ENCODE measurements at regions not wholly inside any gene's neighbourhood (a gene's known extent, or its start where the extent isn't known, plus 50 kb on each side); places are given as distances from the start of the nearest gene placed in this dataset.

- Histone ChIP-seq H3K9me3 (ENCODE audit: control insufficient read depth in 2 of 2, low read length in 2 of 2) (no peaks in the 10 kb centered on the region), H3K4me1 (ENCODE audit: control insufficient read depth in 2 of 2, insufficient read depth in 2 of 2, low read length in 2 of 2) (no peaks in the 10 kb centered on the region), H3K27ac (ENCODE audit: low read depth in 2 of 2, low read length in 2 of 2) (no peak overlapping the region), H3K36me3 (ENCODE audit: control insufficient read depth in 2 of 2, insufficient read depth in 2 of 2, low read length in 2 of 2) (no peaks in the 10 kb centered on the region), H3K9ac (ENCODE audit: low read depth in 1 of 2, low read length in 2 of 2) (no peak overlapping the region), H3K4me3 (ENCODE audit: low read length in 2 of 2) (no peak overlapping the region), H3K27me3 (ENCODE audit: control insufficient read depth in 2 of 2, insufficient read depth in 2 of 2, low read length in 2 of 2) (peaks cover 0 to 2% of the 10 kb centered on the region in 2 donors)
Measured at GRCh38 chr10:121690152-121690848, 92.1 kb upstream of the FGFR2 start.

- Histone ChIP-seq H3K9ac (ENCODE audit: low read depth in 1 of 2, low read length in 2 of 2) (no peak overlapping the region), H3K36me3 (ENCODE audit: control insufficient read depth in 2 of 2, insufficient read depth in 2 of 2, low read length in 2 of 2) (no peaks in the 10 kb centered on the region), H3K4me3 (ENCODE audit: low read length in 2 of 2) (no peak overlapping the region), H3K4me1 (ENCODE audit: control insufficient read depth in 2 of 2, insufficient read depth in 2 of 2, low read length in 2 of 2) (no peaks in the 10 kb centered on the region), H3K9me3 (ENCODE audit: control insufficient read depth in 2 of 2, low read length in 2 of 2) (no peaks in the 10 kb centered on the region), H3K27ac (ENCODE audit: low read depth in 2 of 2, low read length in 2 of 2) (no peak overlapping the region), H3K27me3 (ENCODE audit: control insufficient read depth in 2 of 2, insufficient read depth in 2 of 2, low read length in 2 of 2) (peaks cover 0 to 2% of the 10 kb centered on the region in 2 donors)
Measured at GRCh38 chr10:121687095-121687813, 89.0 kb upstream of the FGFR2 start.

- Histone ChIP-seq H3K9ac (ENCODE audit: low read depth in 1 of 2, low read length in 2 of 2) (no peak overlapping the region), H3K27me3 (ENCODE audit: control insufficient read depth in 2 of 2, insufficient read depth in 2 of 2, low read length in 2 of 2) (no peaks in the 10 kb centered on the region), H3K9me3 (ENCODE audit: control insufficient read depth in 2 of 2, low read length in 2 of 2) (no peaks in the 10 kb centered on the region), H3K4me1 (ENCODE audit: control insufficient read depth in 2 of 2, insufficient read depth in 2 of 2, low read length in 2 of 2) (no peaks in the 10 kb centered on the region), H3K36me3 (ENCODE audit: control insufficient read depth in 2 of 2, insufficient read depth in 2 of 2, low read length in 2 of 2) (no peaks in the 10 kb centered on the region), H3K4me3 (ENCODE audit: low read length in 2 of 2) (no peak overlapping the region), H3K27ac (ENCODE audit: low read depth in 2 of 2, low read length in 2 of 2) (no peak overlapping the region)
Measured at GRCh38 chr10:121684276-121684675, 86.0 kb upstream of the FGFR2 start.

- Histone ChIP-seq H3K36me3 (ENCODE audit: control insufficient read depth in 2 of 2, insufficient read depth in 2 of 2, low read length in 2 of 2) (no peaks in the 10 kb centered on the region), H3K4me3 (ENCODE audit: low read length in 2 of 2) (no peak overlapping the region), H3K4me1 (ENCODE audit: control insufficient read depth in 2 of 2, insufficient read depth in 2 of 2, low read length in 2 of 2) (no peaks in the 10 kb centered on the region), H3K27me3 (ENCODE audit: control insufficient read depth in 2 of 2, insufficient read depth in 2 of 2, low read length in 2 of 2) (no peaks in the 10 kb centered on the region), H3K9ac (ENCODE audit: low read depth in 1 of 2, low read length in 2 of 2) (no peak overlapping the region), H3K27ac (ENCODE audit: low read depth in 2 of 2, low read length in 2 of 2) (no peak overlapping the region), H3K9me3 (ENCODE audit: control insufficient read depth in 2 of 2, low read length in 2 of 2) (no peaks in the 10 kb centered on the region)
Measured at GRCh38 chr10:121683816-121684215, 85.6 kb upstream of the FGFR2 start.

GRCh38 chr10:121683366-121683765, 85.1 kb upstream of the FGFR2 start:
- no peaks in the 10 kb centered on the region for H3K27me3 ChIP-seq (ENCODE audit: control insufficient read depth in 2 of 2, insufficient read depth in 2 of 2, low read length in 2 of 2)
- no peaks in the 10 kb centered on the region for H3K36me3 ChIP-seq (ENCODE audit: control insufficient read depth in 2 of 2, insufficient read depth in 2 of 2, low read length in 2 of 2)
- H3K4me1 ChIP-seq (ENCODE audit: control insufficient read depth in 2 of 2, insufficient read depth in 2 of 2, low read length in 2 of 2): no peaks in the 10 kb centered on the region
- H3K9ac ChIP-seq (ENCODE audit: low read depth in 1 of 2, low read length in 2 of 2): no peak overlapping the region
- no peak overlapping the region for H3K4me3 ChIP-seq (ENCODE audit: low read length in 2 of 2)
- no peak overlapping the region for H3K27ac ChIP-seq (ENCODE audit: low read depth in 2 of 2, low read length in 2 of 2)
- H3K9me3 ChIP-seq (ENCODE audit: control insufficient read depth in 2 of 2, low read length in 2 of 2): no peaks in the 10 kb centered on the region

- Histone ChIP-seq H3K4me3 (ENCODE audit: low read length in 2 of 2) (no peak overlapping the region), H3K9me3 (ENCODE audit: control insufficient read depth in 2 of 2, low read length in 2 of 2) (no peaks in the 10 kb centered on the region), H3K4me1 (ENCODE audit: control insufficient read depth in 2 of 2, insufficient read depth in 2 of 2, low read length in 2 of 2) (no peaks in the 10 kb centered on the region), H3K27ac (ENCODE audit: low read depth in 2 of 2, low read length in 2 of 2) (no peak overlapping the region), H3K27me3 (ENCODE audit: control insufficient read depth in 2 of 2, insufficient read depth in 2 of 2, low read length in 2 of 2) (no peaks in the 10 kb centered on the region), H3K9ac (ENCODE audit: low read depth in 1 of 2, low read length in 2 of 2) (no peak overlapping the region), H3K36me3 (ENCODE audit: control insufficient read depth in 2 of 2, insufficient read depth in 2 of 2, low read length in 2 of 2) (no peaks in the 10 kb centered on the region)
Measured at GRCh38 chr10:121681997-121682687, 83.9 kb upstream of the FGFR2 start.

GRCh38 chr10:121680879-121681655, 82.8 kb upstream of the FGFR2 start:
- Histone ChIP-seq H3K27me3 (ENCODE audit: control insufficient read depth in 2 of 2, insufficient read depth in 2 of 2, low read length in 2 of 2) (no peaks in the 10 kb centered on the region), H3K9ac (ENCODE audit: low read depth in 1 of 2, low read length in 2 of 2) (no peak overlapping the region), H3K36me3 (ENCODE audit: control insufficient read depth in 2 of 2, insufficient read depth in 2 of 2, low read length in 2 of 2) (no peaks in the 10 kb centered on the region), H3K9me3 (ENCODE audit: control insufficient read depth in 2 of 2, low read length in 2 of 2) (no peaks in the 10 kb centered on the region), H3K27ac (ENCODE audit: low read depth in 2 of 2, low read length in 2 of 2) (peak overlapping the region in 1 of 2 donors; percentile 16), H3K4me3 (ENCODE audit: low read length in 2 of 2) (no peak overlapping the region), H3K4me1 (ENCODE audit: control insufficient read depth in 2 of 2, insufficient read depth in 2 of 2, low read length in 2 of 2) (no peaks in the 10 kb centered on the region)

- no peak overlapping the region for H3K27ac ChIP-seq (ENCODE audit: low read depth in 2 of 2, low read length in 2 of 2)
- no peaks in the 10 kb centered on the region for H3K36me3 ChIP-seq (ENCODE audit: control insufficient read depth in 2 of 2, insufficient read depth in 2 of 2, low read length in 2 of 2)
- no peaks in the 10 kb centered on the region for H3K4me1 ChIP-seq (ENCODE audit: control insufficient read depth in 2 of 2, insufficient read depth in 2 of 2, low read length in 2 of 2)
- no peaks in the 10 kb centered on the region for H3K27me3 ChIP-seq (ENCODE audit: control insufficient read depth in 2 of 2, insufficient read depth in 2 of 2, low read length in 2 of 2)
- no peaks in the 10 kb centered on the region for H3K9me3 ChIP-seq (ENCODE audit: control insufficient read depth in 2 of 2, low read length in 2 of 2)
- H3K9ac ChIP-seq (ENCODE audit: low read depth in 1 of 2, low read length in 2 of 2): no peak overlapping the region
- H3K4me3 ChIP-seq (ENCODE audit: low read length in 2 of 2): no peak overlapping the region
Measured at GRCh38 chr10:121679916-121680315, 81.7 kb upstream of the FGFR2 start.

- H3K9ac ChIP-seq (ENCODE audit: low read depth in 1 of 2, low read length in 2 of 2): no peak overlapping the region
- H3K4me1 ChIP-seq (ENCODE audit: control insufficient read depth in 2 of 2, insufficient read depth in 2 of 2, low read length in 2 of 2): no peaks in the 10 kb centered on the region
- no peak overlapping the region for H3K4me3 ChIP-seq (ENCODE audit: low read length in 2 of 2)
- H3K36me3 ChIP-seq (ENCODE audit: control insufficient read depth in 2 of 2, insufficient read depth in 2 of 2, low read length in 2 of 2): no peaks in the 10 kb centered on the region
- no peak overlapping the region for H3K27ac ChIP-seq (ENCODE audit: low read depth in 2 of 2, low read length in 2 of 2)
- no peaks in the 10 kb centered on the region for H3K9me3 ChIP-seq (ENCODE audit: control insufficient read depth in 2 of 2, low read length in 2 of 2)
- H3K27me3 ChIP-seq (ENCODE audit: control insufficient read depth in 2 of 2, insufficient read depth in 2 of 2, low read length in 2 of 2): no peaks in the 10 kb centered on the region
Measured at GRCh38 chr10:121678631-121679174, 80.5 kb upstream of the FGFR2 start.

Measured in mucosa of rectum (tissue), 2 donors.